ENCODE measurements at regions not wholly inside any gene's neighbourhood (a gene's known extent, or its start where the extent isn't known, plus 50 kb on each side); places are given as distances from the start of the nearest gene placed in this dataset. TPM values are rescaled to one million over a fixed set of nuclear protein-coding genes. Genes with fewer than 3 reads are reported as not detected.

GRCh38 chrX:2550328-2551020, 49.7 kb upstream of the DHRSX start (continued):
- TF ChIP-seq ZBTB21 (CRISPR knock-in tag; IDR thresholded peaks at IDR 0.05; ENCODE audit: borderline replicate concordance) = no peak
- TF ChIP-seq, protein P1, sequence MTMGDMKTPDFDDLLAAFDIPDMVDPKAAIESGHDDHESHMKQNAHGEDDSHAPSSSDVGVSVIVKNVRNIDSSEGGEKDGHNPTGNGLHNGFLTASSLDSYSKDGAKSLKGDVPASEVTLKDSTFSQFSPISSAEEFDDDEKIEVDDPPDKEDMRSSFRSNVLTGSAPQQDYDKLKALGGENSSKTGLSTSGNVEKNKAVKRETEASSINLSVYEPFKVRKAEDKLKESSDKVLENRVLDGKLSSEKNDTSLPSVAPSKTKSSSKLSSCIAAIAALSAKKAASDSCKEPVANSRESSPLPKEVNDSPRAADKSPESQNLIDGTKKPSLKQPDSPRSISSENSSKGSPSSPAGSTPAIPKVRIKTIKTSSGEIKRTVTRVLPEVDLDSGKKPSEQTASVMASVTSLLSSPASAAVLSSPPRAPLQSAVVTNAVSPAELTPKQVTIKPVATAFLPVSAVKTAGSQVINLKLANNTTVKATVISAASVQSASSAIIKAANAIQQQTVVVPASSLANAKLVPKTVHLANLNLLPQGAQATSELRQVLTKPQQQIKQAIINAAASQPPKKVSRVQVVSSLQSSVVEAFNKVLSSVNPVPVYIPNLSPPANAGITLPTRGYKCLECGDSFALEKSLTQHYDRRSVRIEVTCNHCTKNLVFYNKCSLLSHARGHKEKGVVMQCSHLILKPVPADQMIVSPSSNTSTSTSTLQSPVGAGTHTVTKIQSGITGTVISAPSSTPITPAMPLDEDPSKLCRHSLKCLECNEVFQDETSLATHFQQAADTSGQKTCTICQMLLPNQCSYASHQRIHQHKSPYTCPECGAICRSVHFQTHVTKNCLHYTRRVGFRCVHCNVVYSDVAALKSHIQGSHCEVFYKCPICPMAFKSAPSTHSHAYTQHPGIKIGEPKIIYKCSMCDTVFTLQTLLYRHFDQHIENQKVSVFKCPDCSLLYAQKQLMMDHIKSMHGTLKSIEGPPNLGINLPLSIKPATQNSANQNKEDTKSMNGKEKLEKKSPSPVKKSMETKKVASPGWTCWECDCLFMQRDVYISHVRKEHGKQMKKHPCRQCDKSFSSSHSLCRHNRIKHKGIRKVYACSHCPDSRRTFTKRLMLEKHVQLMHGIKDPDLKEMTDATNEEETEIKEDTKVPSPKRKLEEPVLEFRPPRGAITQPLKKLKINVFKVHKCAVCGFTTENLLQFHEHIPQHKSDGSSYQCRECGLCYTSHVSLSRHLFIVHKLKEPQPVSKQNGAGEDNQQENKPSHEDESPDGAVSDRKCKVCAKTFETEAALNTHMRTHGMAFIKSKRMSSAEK (CRISPR knock-in tag; IDR thresholded peaks at IDR 0.05; ENCODE audit: borderline replicate concordance) = no peak
- TF ChIP-seq NR1H2 (CRISPR knock-in tag; IDR thresholded peaks at IDR 0.05) = no peak
- no peak for TF ChIP-seq ZNF425 (CRISPR knock-in tag; conservative IDR thresholded peaks at IDR 0.05)
- no peak for TF ChIP-seq ZNF317 (CRISPR knock-in tag; IDR thresholded peaks at IDR 0.05; ENCODE audit: borderline replicate concordance, low read depth)
- TF ChIP-seq, protein P2, sequence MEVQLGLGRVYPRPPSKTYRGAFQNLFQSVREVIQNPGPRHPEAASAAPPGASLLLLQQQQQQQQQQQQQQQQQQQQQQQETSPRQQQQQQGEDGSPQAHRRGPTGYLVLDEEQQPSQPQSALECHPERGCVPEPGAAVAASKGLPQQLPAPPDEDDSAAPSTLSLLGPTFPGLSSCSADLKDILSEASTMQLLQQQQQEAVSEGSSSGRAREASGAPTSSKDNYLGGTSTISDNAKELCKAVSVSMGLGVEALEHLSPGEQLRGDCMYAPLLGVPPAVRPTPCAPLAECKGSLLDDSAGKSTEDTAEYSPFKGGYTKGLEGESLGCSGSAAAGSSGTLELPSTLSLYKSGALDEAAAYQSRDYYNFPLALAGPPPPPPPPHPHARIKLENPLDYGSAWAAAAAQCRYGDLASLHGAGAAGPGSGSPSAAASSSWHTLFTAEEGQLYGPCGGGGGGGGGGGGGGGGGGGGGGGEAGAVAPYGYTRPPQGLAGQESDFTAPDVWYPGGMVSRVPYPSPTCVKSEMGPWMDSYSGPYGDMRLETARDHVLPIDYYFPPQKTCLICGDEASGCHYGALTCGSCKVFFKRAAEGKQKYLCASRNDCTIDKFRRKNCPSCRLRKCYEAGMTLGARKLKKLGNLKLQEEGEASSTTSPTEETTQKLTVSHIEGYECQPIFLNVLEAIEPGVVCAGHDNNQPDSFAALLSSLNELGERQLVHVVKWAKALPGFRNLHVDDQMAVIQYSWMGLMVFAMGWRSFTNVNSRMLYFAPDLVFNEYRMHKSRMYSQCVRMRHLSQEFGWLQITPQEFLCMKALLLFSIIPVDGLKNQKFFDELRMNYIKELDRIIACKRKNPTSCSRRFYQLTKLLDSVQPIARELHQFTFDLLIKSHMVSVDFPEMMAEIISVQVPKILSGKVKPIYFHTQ (CRISPR knock-in tag; IDR thresholded peaks at IDR 0.05) = no peak
- no peak for TF ChIP-seq ELF4 (CRISPR knock-in tag; IDR thresholded peaks at IDR 0.05; ENCODE audit: low read depth)

Small RNA genes lying in the stretch of these regions (microRNA-seq; reads per million reads assigned to microRNA genes)
- not detected for gene MIR6089 (ENCODE audit: borderline number of aligned reads)

Measured in WTC11 (cell line).